Peyer's patch (tissue), 4 donors: ENCODE measurements at regions not wholly inside any gene's neighbourhood (a gene's known extent, or its start where the extent isn't known, plus 50 kb on each side); places are given as distances from the start of the nearest gene placed in this dataset.
A peak's percentile ranks its signal among the peaks of the same experiment; 100 is the strongest.
"Not testable (repeated sequence)": the region's sequence is repeated elsewhere in the genome, so short reads cannot be mapped to it uniquely, and the experiment has no call there.

Source experiments
- DNase-seq, 3 donors: peaks; one replicate each; pipeline ENCODE4 v3.0.0-alpha.2; 2017 to 2019
- H3K27ac ChIP-seq, 4 donors: fragments of 200-600 bp; sonication (generic); one replicate each; pipeline ENCODE4 v1.5.1; 2016 to 2019
- H3K27me3 ChIP-seq, 2 donors: fragments of 200-600 bp; sonication (generic); one replicate each; pipeline ENCODE4 v1.5.1; 2019
- H3K36me3 ChIP-seq, 3 donors: fragments of 200-600 bp; sonication (generic); one replicate each; pipeline ENCODE4 v1.5.1; 2016 to 2019
- H3K4me1 ChIP-seq, 4 donors: fragments of 200-600 bp; sonication (generic); one replicate each; pipeline ENCODE4 v1.5.1; 2016 to 2019
- H3K4me3 ChIP-seq, 4 donors: fragments of 200-600 bp; sonication (generic); 1 replicate in 3 of 4; 2 replicates in 1 of 4; pipeline ENCODE4 v1.5.1; 2016 to 2019; ENCODE audit warnings: mild to moderate bottlenecking in 1 of 4
- H3K9me3 ChIP-seq, 4 donors: fragments of 200-600 bp; sonication (generic); one replicate each; pipeline ENCODE4 v1.5.1; 2016 to 2019; ENCODE audit warnings: mild to moderate bottlenecking in 1 of 4
- POLR2A ChIP-seq, 2 donors: fragments of 450-650 bp; IDR thresholded peaks; one replicate each; pipeline ENCODE4 v1.5.1; 2017; ENCODE audit warnings: antibody characterized with exemption in 2 of 2, mild to moderate bottlenecking in 2 of 2, moderate library complexity in 2 of 2
- TF ChIP-seq, protein P1 (sequence below), 6 experiments: fragments of 450-650 bp in 4 of 6; fragments of 200-600 bp in 2 of 6; sonication (generic) in 1 of 6; IDR thresholded peaks; one replicate each; pipeline ENCODE4 v1.5.1; 2017 to 2019; ENCODE audit warnings: antibody characterized with exemption in 6 of 6, mild to moderate bottlenecking in 3 of 6, moderate library complexity in 1 of 6

- H3K27me3 ChIP-seq, result no peaks in the 10 kb centered on the region
- peak; percentile 82 to 97 (median 86) for DNase-seq
- no peaks in the 10 kb centered on the region for H3K9me3 ChIP-seq
- no peaks in the 10 kb centered on the region for H3K4me1 ChIP-seq
- peak overlapping the region in 2 of 4 donors; percentile 3 to 44 for H3K27ac ChIP-seq
- H3K36me3 ChIP-seq, result no peaks in the 10 kb centered on the region
- no peak for TF ChIP-seq POLR2A (IDR thresholded peaks at IDR 0.05)
- TF ChIP-seq, protein P1, sequence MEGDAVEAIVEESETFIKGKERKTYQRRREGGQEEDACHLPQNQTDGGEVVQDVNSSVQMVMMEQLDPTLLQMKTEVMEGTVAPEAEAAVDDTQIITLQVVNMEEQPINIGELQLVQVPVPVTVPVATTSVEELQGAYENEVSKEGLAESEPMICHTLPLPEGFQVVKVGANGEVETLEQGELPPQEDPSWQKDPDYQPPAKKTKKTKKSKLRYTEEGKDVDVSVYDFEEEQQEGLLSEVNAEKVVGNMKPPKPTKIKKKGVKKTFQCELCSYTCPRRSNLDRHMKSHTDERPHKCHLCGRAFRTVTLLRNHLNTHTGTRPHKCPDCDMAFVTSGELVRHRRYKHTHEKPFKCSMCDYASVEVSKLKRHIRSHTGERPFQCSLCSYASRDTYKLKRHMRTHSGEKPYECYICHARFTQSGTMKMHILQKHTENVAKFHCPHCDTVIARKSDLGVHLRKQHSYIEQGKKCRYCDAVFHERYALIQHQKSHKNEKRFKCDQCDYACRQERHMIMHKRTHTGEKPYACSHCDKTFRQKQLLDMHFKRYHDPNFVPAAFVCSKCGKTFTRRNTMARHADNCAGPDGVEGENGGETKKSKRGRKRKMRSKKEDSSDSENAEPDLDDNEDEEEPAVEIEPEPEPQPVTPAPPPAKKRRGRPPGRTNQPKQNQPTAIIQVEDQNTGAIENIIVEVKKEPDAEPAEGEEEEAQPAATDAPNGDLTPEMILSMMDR (IDR thresholded peaks at IDR 0.05), result peak; percentile 72 to 93 (median 84)
- H3K4me3 ChIP-seq, result peak overlapping the region; percentile 10 to 27 (median 21)
These were observed 120.5 kb upstream of the PRSS16 start for GRCh38 chr6:27126815-27127537.

DNA sequence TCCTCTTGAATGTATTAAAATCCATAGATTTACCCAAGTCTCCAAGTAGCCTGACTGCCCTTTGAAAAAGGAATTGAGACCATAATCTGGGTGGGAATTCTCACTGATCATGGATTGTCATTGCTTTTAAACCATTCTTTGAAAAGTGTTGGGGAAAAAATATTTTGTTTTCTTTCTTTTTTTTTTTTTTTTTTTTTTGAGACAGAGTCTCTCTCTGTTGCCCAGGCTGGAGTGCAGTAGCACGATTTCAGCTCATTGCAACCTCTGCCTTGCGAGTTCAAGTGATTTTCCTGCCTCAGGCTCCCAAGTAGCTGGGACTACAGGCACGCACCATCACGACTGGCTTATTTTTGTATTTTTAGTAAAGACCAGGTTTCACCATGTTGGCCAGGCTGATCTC lies 119.6 kb upstream of the PRSS16 start:
- H3K27ac ChIP-seq, H3K27me3 ChIP-seq, H3K9me3 ChIP-seq, H3K36me3 ChIP-seq, H3K4me1 ChIP-seq, H3K4me3 ChIP-seq, DNase-seq: not testable (repeated sequence)

DNA sequence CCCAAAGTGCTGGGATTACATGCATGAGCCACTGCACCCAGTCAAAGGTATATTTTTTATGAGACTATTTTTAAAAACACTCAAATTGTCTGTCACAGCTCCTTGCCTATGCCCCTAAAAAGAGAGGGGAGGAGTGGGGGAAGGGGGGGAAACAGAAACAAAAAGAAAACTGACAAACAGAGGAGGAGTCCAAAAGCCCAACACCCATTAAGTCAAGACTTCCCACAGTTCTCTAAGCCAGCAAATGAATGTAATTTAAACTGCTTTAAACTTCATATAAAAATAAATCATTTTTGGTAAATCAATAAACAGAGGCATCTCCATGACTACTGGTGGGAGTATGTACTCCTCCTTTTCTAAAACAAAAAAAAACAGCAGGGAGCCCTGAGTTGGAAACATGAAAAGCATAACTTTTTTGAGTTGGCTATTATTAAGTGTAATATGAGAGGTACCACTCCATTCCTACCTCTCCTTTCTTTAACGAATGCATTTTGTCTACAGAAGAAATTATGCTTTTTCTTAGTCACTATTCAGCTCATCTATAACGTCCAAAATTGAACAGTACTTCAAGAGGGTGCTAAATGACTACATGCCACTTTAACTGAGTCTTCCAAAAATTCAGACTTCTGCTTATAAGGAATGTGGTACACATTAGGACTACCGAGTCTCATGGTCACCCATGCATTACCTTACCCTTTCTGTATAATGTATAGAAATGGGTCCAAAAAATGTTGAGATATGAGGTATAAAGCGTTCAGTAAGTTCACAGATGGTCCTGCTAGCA lies 119.0 kb upstream of the PRSS16 start:
- TF ChIP-seq, protein P1 (IDR thresholded peaks at IDR 0.05), result no peak
- TF ChIP-seq POLR2A (IDR thresholded peaks at IDR 0.05), result no peak
- Histone ChIP-seq H3K27ac (no peak overlapping the region), H3K27me3 (no peaks in the 10 kb centered on the region), H3K4me3 (no peak overlapping the region), H3K4me1 (peaks cover 0 to 5% (median 0%) of the 10 kb centered on the region in 4 donors), H3K9me3 (no peaks in the 10 kb centered on the region), H3K36me3 (no peaks in the 10 kb centered on the region)
- DNase-seq, result no peak

GRCh38 chr6:27129095-27129815 lies 118.2 kb upstream of the PRSS16 start:
- TF ChIP-seq, protein P1 (IDR thresholded peaks at IDR 0.05), result no peak
- TF ChIP-seq POLR2A (IDR thresholded peaks at IDR 0.05), result no peak
- no peak for DNase-seq
- no peak overlapping the region for H3K4me3 ChIP-seq
- H3K36me3 ChIP-seq, result no peaks in the 10 kb centered on the region
- peaks cover 0 to 7% (median 2%) of the 10 kb centered on the region in 4 donors for H3K4me1 ChIP-seq
- H3K27ac ChIP-seq, result no peak overlapping the region
- H3K9me3 ChIP-seq, result no peaks in the 10 kb centered on the region
- H3K27me3 ChIP-seq, result no peaks in the 10 kb centered on the region

DNA sequence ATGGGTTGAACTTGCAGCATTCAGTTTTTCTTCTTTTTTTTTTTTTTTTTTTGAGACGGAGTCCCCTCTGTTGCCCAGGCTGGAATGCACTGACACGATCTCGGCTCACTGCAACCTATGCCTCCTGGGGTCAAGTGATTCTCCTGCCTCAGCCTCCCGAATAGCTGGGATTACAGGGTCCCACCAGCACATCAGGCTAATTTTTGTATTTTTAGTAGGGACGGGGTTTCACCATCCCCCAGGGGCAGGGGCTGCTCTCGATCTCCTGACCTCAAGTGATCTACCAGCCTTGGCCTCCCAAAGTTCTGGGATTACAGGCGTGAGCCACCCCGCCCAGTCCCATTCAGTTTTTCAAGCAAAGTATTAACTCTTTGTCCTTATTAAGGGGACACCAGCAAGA lies 117.6 kb upstream of the PRSS16 start:
- DNase-seq, result no peak
- Histone ChIP-seq H3K4me1 (peaks cover 0 to 7% (median 3%) of the 10 kb centered on the region in 4 donors), H3K4me3 (no peak overlapping the region), H3K27ac (no peak overlapping the region), H3K36me3 (no peaks in the 10 kb centered on the region), H3K9me3 (no peaks in the 10 kb centered on the region), H3K27me3 (no peaks in the 10 kb centered on the region)
- TF ChIP-seq, protein P1 (IDR thresholded peaks at IDR 0.05), result no peak
- TF ChIP-seq POLR2A (IDR thresholded peaks at IDR 0.05), result no peak
